Endothelial cell of umbilical vein (primary cell): ENCODE measurements at regions not wholly inside any gene's neighbourhood (a gene's known extent, or its start where the extent isn't known, plus 50 kb on each side); places are given as distances from the start of the nearest gene placed in this dataset.

Experiments used
- BruUV-seq: library from RNA; stranded (reverse); fragments of 400-500 nt; replicated peaks from 2 replicates; lab custom pipeline; 2021; lab: Mats Ljungman, UMichigan
- CTCF ChIA-PET: fragments of 300-600, 350-600 bp; sonication (Branson Sonifier 250); formaldehyde crosslinking; loops from one replicate; lab custom pipeline; 2021; ENCODE audit warnings: antibody characterized with exemption, inconsistent platforms; lab: Charles Lee
- POLR2A ChIA-PET: fragments of 300-600, 350-600 bp; sonication (Branson Sonifier 250); formaldehyde crosslinking; loops from one replicate; lab custom pipeline; 2021; ENCODE audit warnings: antibody characterized with exemption, inconsistent platforms; lab: Charles Lee
- DNase-seq: peaks from one replicate; pipeline ENCODE4 v3.0.0-alpha.2; 2011; ENCODE audit warnings: low read depth, low spot score
- FAIRE-seq: peaks from 2 replicates; lab custom pipeline; 2011; peaks lifted over from hg19 to GRCh38; lab: Jason Lieb, UNC
- H2AFZ ChIP-seq: 2 replicates; pipeline ENCODE4 v1.6.0; 2012; ENCODE audit warnings: low read depth, low read length, control low read depth, inconsistent platforms
- H3K27ac ChIP-seq: 2 replicates; pipeline ENCODE4 v1.5.1; 2011; ENCODE audit warnings: low read depth, mild to moderate bottlenecking, control low read depth, low read length, moderate library complexity; ENCODE audit not compliant: insufficient read depth
- H3K27me3 ChIP-seq, 2 experiments: 2 replicates each; pipeline versions ENCODE4 v1.6.0 to v1.6.1; 2011; ENCODE audit warnings: low read length in 2 of 2, mixed read lengths in 1 of 2; ENCODE audit not compliant: control insufficient read depth in 2 of 2, insufficient read depth in 2 of 2
- H3K36me3 ChIP-seq, 2 experiments: 2 replicates in 1 of 2; 3 replicates in 1 of 2; pipeline ENCODE4 v1.5.1; 2011; ENCODE audit warnings: low read length in 2 of 2, mild to moderate bottlenecking in 1 of 2, moderate library complexity in 1 of 2; ENCODE audit not compliant: control insufficient read depth in 2 of 2, insufficient read depth in 2 of 2; ENCODE audit errors: extremely low read depth in 1 of 2
- H3K4me1 ChIP-seq: 3 replicates; pipeline ENCODE4 v1.5.1; 2011; ENCODE audit warnings: mild to moderate bottlenecking, low read length; ENCODE audit not compliant: control insufficient read depth, insufficient read depth; ENCODE audit errors: extremely low read depth
- H3K4me2 ChIP-seq: 2 replicates; pipeline ENCODE4 v1.6.1; 2011; ENCODE audit warnings: low read length, control low read depth, mixed read lengths; ENCODE audit not compliant: insufficient read depth
- H3K4me3 ChIP-seq, 3 experiments: fragments of 200-600 bp in 1 of 3; sonication (generic), shearing (Covaris generic) in 1 of 3; replicated peaks in 1 of 3; 2 replicates each; pipeline ENCODE4 v1.5.1; 2011 to 2016; ENCODE audit warnings: control low read depth in 3 of 3, low read length in 3 of 3, mild to moderate bottlenecking in 2 of 3, inconsistent platforms in 1 of 3, low read depth in 1 of 3, moderate library complexity in 1 of 3; ENCODE audit not compliant: insufficient read depth in 1 of 3
- H3K79me2 ChIP-seq: 2 replicates; pipeline ENCODE4 v1.6.0; 2012; ENCODE audit warnings: low read length, inconsistent platforms; ENCODE audit not compliant: control insufficient read depth, insufficient read depth
- H3K9ac ChIP-seq: replicated peaks from 2 replicates; pipeline ENCODE3; 2011; ENCODE audit warnings: low read length, control low read depth; ENCODE audit not compliant: insufficient read depth; ENCODE audit errors: extremely low read depth
- H3K9me1 ChIP-seq: replicated peaks from 3 replicates; pipeline ENCODE4 v1.6.0; 2011; ENCODE audit warnings: mild to moderate bottlenecking, low read length; ENCODE audit not compliant: control insufficient read depth, insufficient read depth; ENCODE audit errors: extremely low read depth
- H3K9me3 ChIP-seq: replicated peaks from 2 replicates; pipeline ENCODE4 v1.5.1; 2012; ENCODE audit warnings: low read length, inconsistent platforms; ENCODE audit not compliant: control insufficient read depth, insufficient read depth
- H4K20me1 ChIP-seq: replicated peaks from 2 replicates; pipeline ENCODE3; 2011; ENCODE audit warnings: mild to moderate bottlenecking, low read length; ENCODE audit not compliant: control insufficient read depth, insufficient read depth; ENCODE audit errors: extremely low read depth
- EZH2 ChIP-seq: IDR thresholded peaks from 2 replicates; pipeline ENCODE4 v1.6.1; 2012; ENCODE audit warnings: borderline replicate concordance, low read depth, mild to moderate bottlenecking, moderate library complexity, low read length, inconsistent platforms; ENCODE audit not compliant: severe bottlenecking
- FOS ChIP-seq: IDR thresholded peaks from 2 replicates; pipeline ENCODE4 v1.6.1; 2011; ENCODE audit warnings: mild to moderate bottlenecking, low read length, moderate library complexity, borderline replicate concordance; ENCODE audit not compliant: insufficient read depth
- GATA2 ChIP-seq: IDR thresholded peaks from 2 replicates; pipeline ENCODE4 v1.7.0; 2011; ENCODE audit warnings: low read depth, mild to moderate bottlenecking, moderate library complexity, mixed read lengths, low read length; ENCODE audit not compliant: insufficient read length, insufficient read depth
- JUN ChIP-seq: IDR thresholded peaks from 2 replicates; pipeline ENCODE4 v1.6.1; 2011; ENCODE audit warnings: borderline replicate concordance, low read depth; ENCODE audit not compliant: insufficient read length, insufficient read depth
- MYC ChIP-seq: IDR thresholded peaks from one replicate; pipeline ENCODE4 v1.6.1; 2011; ENCODE audit warnings: mild to moderate bottlenecking, low read depth, low read length
- POLR2A ChIP-seq: IDR thresholded peaks from 2 replicates; pipeline ENCODE4 v1.6.1; 2012; ENCODE audit warnings: low read depth, mild to moderate bottlenecking, control low read depth, low read length
- POLR2AphosphoS5 ChIP-seq: IDR thresholded peaks from 2 replicates; pipeline ENCODE4 v1.6.1; 2012; ENCODE audit warnings: low read depth, mild to moderate bottlenecking, control low read depth, low read length, moderate library complexity; ENCODE audit not compliant: insufficient read depth
- dilution Hi-C: fragments of 300-500 bp; cut with MboI; formaldehyde crosslinking; loops from one replicate; pipeline ENCODE4 v1.15.0; 2019; ENCODE audit warnings: low sequenced_read_pairs; ENCODE audit not compliant: extremely low pct_ligation_motif_present
- intact Hi-C: fragments of 100-400 bp; cut with micrococcal nuclease; formaldehyde crosslinking; loops from one replicate; pipeline ENCODE4 v1.10.0; 2022
- TF ChIP-seq, protein P1 (sequence below): IDR thresholded peaks from 2 replicates; pipeline ENCODE4 v1.6.1; 2011; ENCODE audit not compliant: insufficient read depth, insufficient read length
- TF ChIP-seq, protein P2 (sequence below), 2 donors: IDR thresholded peaks; 1 replicate in 1 of 2; 2 replicates in 1 of 2; pipeline ENCODE4 v1.5.1; 2011; ENCODE audit warnings: low read length in 2 of 2, mild to moderate bottlenecking in 2 of 2, moderate library complexity in 2 of 2, control low read depth in 1 of 2, inconsistent platforms in 1 of 2, low read depth in 1 of 2; ENCODE audit not compliant: insufficient read depth in 1 of 2; ENCODE audit errors: extremely low read depth in 1 of 2

DNA sequence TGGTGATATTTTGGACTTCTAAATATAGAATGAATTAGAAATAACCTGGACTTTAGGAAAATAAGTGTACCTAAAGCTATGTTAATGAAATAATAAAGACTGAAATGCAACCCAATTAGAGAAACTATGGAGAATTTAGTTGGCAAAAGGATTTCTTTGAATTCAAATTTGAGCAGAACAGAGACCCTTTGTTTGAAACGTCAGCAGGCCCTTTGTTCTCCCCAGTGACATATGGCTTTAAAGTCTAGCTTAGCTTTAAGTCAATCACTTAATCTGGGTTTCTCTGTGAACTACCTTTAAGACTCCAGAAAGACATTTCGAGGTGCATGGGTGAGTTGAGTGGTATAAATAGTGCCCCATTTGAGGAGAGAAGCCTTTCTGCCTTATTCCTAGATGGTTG, 130.5 kb upstream of the CREB1 start:
- Histone ChIP-seq H3K9me1 (no peaks in the 10 kb centered on the region), H3K79me2 (no peaks in the 10 kb centered on the region), H3K27me3 (no peaks in the 10 kb centered on the region), H3K4me3 (no peak overlapping the region), H3K27ac (no peak overlapping the region), H4K20me1 (no peaks in the 10 kb centered on the region), H3K4me2 (no peak overlapping the region), H3K9me3 (no peaks in the 10 kb centered on the region), H2AFZ (no peak overlapping the region), H3K9ac (no peak overlapping the region), H3K4me1 (peaks cover 12% of the 10 kb centered on the region), H3K36me3 (no peaks in the 10 kb centered on the region)
- TF ChIP-seq POLR2A (no peak), FOS (no peak), MYC (no peak), GATA2 (no peak), EZH2 (no peak), JUN (no peak), POLR2AphosphoS5 (no peak)
- TF ChIP-seq, protein P1, sequence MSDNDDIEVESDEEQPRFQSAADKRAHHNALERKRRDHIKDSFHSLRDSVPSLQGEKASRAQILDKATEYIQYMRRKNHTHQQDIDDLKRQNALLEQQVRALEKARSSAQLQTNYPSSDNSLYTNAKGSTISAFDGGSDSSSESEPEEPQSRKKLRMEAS: no peak
- TF ChIP-seq, protein P2, sequence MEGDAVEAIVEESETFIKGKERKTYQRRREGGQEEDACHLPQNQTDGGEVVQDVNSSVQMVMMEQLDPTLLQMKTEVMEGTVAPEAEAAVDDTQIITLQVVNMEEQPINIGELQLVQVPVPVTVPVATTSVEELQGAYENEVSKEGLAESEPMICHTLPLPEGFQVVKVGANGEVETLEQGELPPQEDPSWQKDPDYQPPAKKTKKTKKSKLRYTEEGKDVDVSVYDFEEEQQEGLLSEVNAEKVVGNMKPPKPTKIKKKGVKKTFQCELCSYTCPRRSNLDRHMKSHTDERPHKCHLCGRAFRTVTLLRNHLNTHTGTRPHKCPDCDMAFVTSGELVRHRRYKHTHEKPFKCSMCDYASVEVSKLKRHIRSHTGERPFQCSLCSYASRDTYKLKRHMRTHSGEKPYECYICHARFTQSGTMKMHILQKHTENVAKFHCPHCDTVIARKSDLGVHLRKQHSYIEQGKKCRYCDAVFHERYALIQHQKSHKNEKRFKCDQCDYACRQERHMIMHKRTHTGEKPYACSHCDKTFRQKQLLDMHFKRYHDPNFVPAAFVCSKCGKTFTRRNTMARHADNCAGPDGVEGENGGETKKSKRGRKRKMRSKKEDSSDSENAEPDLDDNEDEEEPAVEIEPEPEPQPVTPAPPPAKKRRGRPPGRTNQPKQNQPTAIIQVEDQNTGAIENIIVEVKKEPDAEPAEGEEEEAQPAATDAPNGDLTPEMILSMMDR (IDR thresholded peaks at IDR 0.05; ENCODE audit: extremely low read depth in 1 of 2, insufficient read depth in 1 of 2, low read depth in 1 of 2, low read length in 2 of 2): no peak
- CTCF ChIA-PET: interaction anchor here (0.9 kb wide), 1 partner anchor 65 kb away, joined by 3 read pairs; no protein-coding TSS in a partner anchor
- no TSS peak for BruUV-seq
- intact Hi-C loops: no loop called here
- POLR2A ChIA-PET: no interaction called here
- FAIRE-seq (no peak), DNase-seq (no peak)
- dilution Hi-C loops: no loop called here
